ENCODE measurements at regions not wholly inside any gene's neighbourhood (a gene's known extent, or its start where the extent isn't known, plus 50 kb on each side); places are given as distances from the start of the nearest gene placed in this dataset.

GRCh38 chr12:85550924-85551323 lies 270.9 kb downstream of the ALX1 start:
- WGBS = 77% methylated on average over 2 of the region's 2 CpGs
- Histone ChIP-seq H3K27me3 (replicated peaks; ENCODE audit: insufficient read depth) (no peaks in the 10 kb centered on the region), H3K4me1 (replicated peaks) (no peaks in the 10 kb centered on the region), H3K4me3 (no peak overlapping the region), H3K27ac (no peak overlapping the region), H3K9me3 (no peaks in the 10 kb centered on the region), H3K36me3 (no peaks in the 10 kb centered on the region)
- intact Hi-C loops (cut with DNase I) = no loop called here
- DNase-seq (ENCODE audit: low spot score) = no peak
- TF ChIP-seq POLR2A (IDR thresholded peaks at IDR 0.05) (no peak), POLR2AphosphoS5 (IDR thresholded peaks at IDR 0.05) (no peak), CTCF (IDR thresholded peaks at IDR 0.05) (no peak)

GRCh38 chr12:85552461-85552860 lies 272.4 kb downstream of the ALX1 start:
- H3K36me3 ChIP-seq = no peaks in the 10 kb centered on the region
- no peak for DNase-seq (ENCODE audit: low spot score)
- 97% methylated on average over 3 of the region's 3 CpGs for WGBS
- no peaks in the 10 kb centered on the region for H3K9me3 ChIP-seq
- no peak for TF ChIP-seq CTCF (IDR thresholded peaks at IDR 0.05)
- TF ChIP-seq POLR2AphosphoS5 (IDR thresholded peaks at IDR 0.05) = no peak
- no peak for TF ChIP-seq POLR2A (IDR thresholded peaks at IDR 0.05)
- no peak overlapping the region for H3K4me3 ChIP-seq
- intact Hi-C loops (cut with DNase I) = no loop called here
- H3K27ac ChIP-seq = no peak overlapping the region
- H3K4me1 ChIP-seq (replicated peaks) = no peaks in the 10 kb centered on the region
- H3K27me3 ChIP-seq (replicated peaks; ENCODE audit: insufficient read depth) = no peaks in the 10 kb centered on the region

GRCh38 chr12:85557850-85558249 lies 277.8 kb downstream of the ALX1 start:
- Histone ChIP-seq H3K27me3 (replicated peaks; ENCODE audit: insufficient read depth) (no peaks in the 10 kb centered on the region), H3K4me1 (replicated peaks) (no peaks in the 10 kb centered on the region), H3K9me3 (no peaks in the 10 kb centered on the region), H3K36me3 (no peaks in the 10 kb centered on the region), H3K4me3 (no peak overlapping the region), H3K27ac (no peak overlapping the region)
- 50% methylated on average over 1 of the region's 1 CpG for WGBS
- intact Hi-C loops (cut with DNase I) = no loop called here
- DNase-seq (ENCODE audit: low spot score) = no peak
- TF ChIP-seq CTCF (IDR thresholded peaks at IDR 0.05) (no peak), POLR2AphosphoS5 (IDR thresholded peaks at IDR 0.05) (no peak), POLR2A (IDR thresholded peaks at IDR 0.05) (no peak)

- Histone ChIP-seq H3K27me3 (replicated peaks; ENCODE audit: insufficient read depth) (no peaks in the 10 kb centered on the region), H3K36me3 (no peaks in the 10 kb centered on the region), H3K27ac (no peak overlapping the region), H3K4me3 (no peak overlapping the region), H3K9me3 (no peaks in the 10 kb centered on the region), H3K4me1 (replicated peaks) (no peaks in the 10 kb centered on the region)
- no peak for TF ChIP-seq POLR2A (IDR thresholded peaks at IDR 0.05)
- TF ChIP-seq POLR2AphosphoS5 (IDR thresholded peaks at IDR 0.05) = no peak
- TF ChIP-seq CTCF (IDR thresholded peaks at IDR 0.05) = no peak
- intact Hi-C loops (cut with DNase I) = no loop called here
- DNase-seq (ENCODE audit: low spot score) = no peak
Measured at GRCh38 chr12:85558684-85559083, 277.5 kb downstream of the RASSF9 start.

- 83% methylated on average over 2 of the region's 2 CpGs for WGBS
- Histone ChIP-seq H3K4me3 (no peak overlapping the region), H3K9me3 (no peaks in the 10 kb centered on the region), H3K4me1 (replicated peaks) (no peaks in the 10 kb centered on the region), H3K27me3 (replicated peaks; ENCODE audit: insufficient read depth) (no peaks in the 10 kb centered on the region), H3K27ac (no peak overlapping the region), H3K36me3 (no peaks in the 10 kb centered on the region)
- TF ChIP-seq POLR2AphosphoS5 (IDR thresholded peaks at IDR 0.05) = no peak
- TF ChIP-seq POLR2A (IDR thresholded peaks at IDR 0.05) = no peak
- no peak for TF ChIP-seq CTCF (IDR thresholded peaks at IDR 0.05)
- intact Hi-C loops (cut with DNase I) = no loop called here
- DNase-seq (ENCODE audit: low spot score) = no peak
Measured at GRCh38 chr12:85559127-85559526, 277.1 kb downstream of the RASSF9 start.
